Mesenchymal stem cell (in vitro differentiated cells and primary cell): ENCODE measurements at regions not wholly inside any gene's neighbourhood (a gene's known extent, or its start where the extent isn't known, plus 50 kb on each side); places are given as distances from the start of the nearest gene placed in this dataset.
A peak's percentile ranks its signal among the peaks of the same experiment; 100 is the strongest.

ENCODE experiments used
- DNase-seq: peaks from one replicate; pipeline ENCODE4 v3.0.0-alpha.2; 2013
- H2AFZ ChIP-seq: one replicate; pipeline ENCODE4 v1.6.1; 2013; ENCODE audit warnings: low read depth, mild to moderate bottlenecking, control low read depth, inconsistent platforms, low read length, moderate library complexity
- H2AK5ac ChIP-seq: 2 replicates; pipeline ENCODE4 v1.6.1; 2013; ENCODE audit warnings: low read length, moderate library complexity, mild to moderate bottlenecking, inconsistent platforms; ENCODE audit not compliant: severe bottlenecking
- H2BK120ac ChIP-seq: one replicate; pipeline ENCODE4 v1.6.1; 2013; ENCODE audit warnings: low read depth, mild to moderate bottlenecking, inconsistent platforms, low read length, moderate library complexity
- H2BK12ac ChIP-seq, 2 experiments: one replicate each; pipeline ENCODE4 v1.6.1; 2013; ENCODE audit warnings: inconsistent platforms in 2 of 2, low read length in 2 of 2, mild to moderate bottlenecking in 2 of 2, moderate library complexity in 2 of 2, control low read depth in 1 of 2
- H2BK15ac ChIP-seq: one replicate; pipeline ENCODE4 v1.6.1; 2013; ENCODE audit warnings: mild to moderate bottlenecking, low read depth, inconsistent platforms; ENCODE audit not compliant: poor library complexity, severe bottlenecking
- H2BK5ac ChIP-seq: 2 replicates; pipeline ENCODE4 v1.6.1; 2013; ENCODE audit warnings: low read depth, mild to moderate bottlenecking, low read length, control low read depth, inconsistent platforms; ENCODE audit not compliant: poor library complexity, severe bottlenecking
- H3K14ac ChIP-seq, 2 experiments: one replicate each; pipeline ENCODE4 v1.6.1; 2013; ENCODE audit warnings: inconsistent platforms in 2 of 2, low read length in 2 of 2, control low read depth in 1 of 2, mild to moderate bottlenecking in 1 of 2, moderate library complexity in 1 of 2
- H3K18ac ChIP-seq, 2 experiments: one replicate each; pipeline ENCODE4 v1.6.1; 2013; ENCODE audit warnings: inconsistent platforms in 2 of 2, low read length in 2 of 2, control low read depth in 1 of 2, low read depth in 1 of 2, mild to moderate bottlenecking in 1 of 2
- H3K23ac ChIP-seq, 2 experiments: one replicate each; pipeline ENCODE4 v1.6.1; 2013; ENCODE audit warnings: inconsistent platforms in 2 of 2, low read length in 2 of 2, mild to moderate bottlenecking in 2 of 2, moderate library complexity in 2 of 2, control low read depth in 1 of 2
- H3K27ac ChIP-seq: 2 replicates; pipeline ENCODE4 v1.5.1; 2013; ENCODE audit warnings: mild to moderate bottlenecking, moderate library complexity, low read length, control low read depth, inconsistent platforms; ENCODE audit not compliant: poor library complexity, severe bottlenecking
- H3K27me3 ChIP-seq, 2 experiments: 2 replicates each; pipeline versions ENCODE4 v1.6.1 to v1.7.0; 2013; ENCODE audit warnings: low read length in 2 of 2, mild to moderate bottlenecking in 2 of 2, moderate library complexity in 2 of 2, control low read depth in 1 of 2, inconsistent platforms in 1 of 2; ENCODE audit not compliant: control insufficient read depth in 1 of 2, insufficient read depth in 1 of 2
- H3K36me3 ChIP-seq, 2 experiments: 2 replicates each; pipeline versions ENCODE4 v1.6.1 to v1.7.0; 2013; ENCODE audit warnings: low read length in 2 of 2, control low read depth in 1 of 2, inconsistent platforms in 1 of 2, low read depth in 1 of 2, mild to moderate bottlenecking in 1 of 2; ENCODE audit not compliant: insufficient read depth in 2 of 2, control insufficient read depth in 1 of 2
- H3K4ac ChIP-seq, 2 experiments: one replicate each; pipeline ENCODE4 v1.6.1; 2013; ENCODE audit warnings: inconsistent platforms in 2 of 2, low read length in 2 of 2, mild to moderate bottlenecking in 2 of 2, moderate library complexity in 2 of 2, control low read depth in 1 of 2, low read depth in 1 of 2
- H3K4me1 ChIP-seq: 2 replicates; pipeline ENCODE4 v1.6.1; 2013; ENCODE audit warnings: low read depth, low read length, control low read depth; ENCODE audit not compliant: control insufficient read depth, insufficient read depth
- H3K4me2 ChIP-seq: 2 replicates; pipeline ENCODE4 v1.6.1; 2013; ENCODE audit warnings: low read length, mild to moderate bottlenecking, inconsistent platforms; ENCODE audit not compliant: poor library complexity, severe bottlenecking
- H3K4me3 ChIP-seq, 2 experiments: 2 replicates each; pipeline versions ENCODE4 v1.5.1 to v1.7.0; 2013; ENCODE audit warnings: low read length in 2 of 2, mild to moderate bottlenecking in 2 of 2, control low read depth in 1 of 2, low read depth in 1 of 2; ENCODE audit not compliant: insufficient read depth in 1 of 2
- H3K79me1 ChIP-seq: replicated peaks from 2 replicates; pipeline ENCODE4 v1.6.1; 2013; ENCODE audit warnings: mild to moderate bottlenecking, control low read depth, low read length, inconsistent platforms; ENCODE audit not compliant: poor library complexity, severe bottlenecking
- H3K9ac ChIP-seq: 2 replicates; pipeline ENCODE4 v1.7.0; 2013; ENCODE audit warnings: mild to moderate bottlenecking, low read length, moderate library complexity
- H3K9me3 ChIP-seq: 2 replicates; pipeline ENCODE4 v1.7.0; 2013; ENCODE audit warnings: mild to moderate bottlenecking, low read length; ENCODE audit not compliant: control insufficient read depth
- H4K8ac ChIP-seq: one replicate; pipeline ENCODE4 v1.6.1; 2013; ENCODE audit warnings: inconsistent platforms, mild to moderate bottlenecking, low read length, moderate library complexity
- H4K91ac ChIP-seq: one replicate; pipeline ENCODE4 v1.6.1; 2013; ENCODE audit warnings: mild to moderate bottlenecking, low read length, inconsistent platforms
- WGBS: methylation state at CpG from one replicate; pipeline ENCODE4 v1.1.7; 2013; ENCODE audit warnings: mixed read lengths; 5-methylcytosine and 5-hydroxymethylcytosine counted together

- Histone ChIP-seq H4K91ac (no peak overlapping the region), H3K14ac (no peak overlapping the region), H2AFZ (no peak overlapping the region), H3K9ac (no peak overlapping the region), H3K79me1 (no peaks in the 10 kb centered on the region), H2BK120ac (no peak overlapping the region), H2BK15ac (no peak overlapping the region), H3K4ac (no peak overlapping the region), H3K4me2 (no peak overlapping the region), H3K18ac (no peak overlapping the region), H2BK5ac (no peak overlapping the region), H3K27me3 (no peaks in the 10 kb centered on the region), H3K27ac (no peak overlapping the region), H3K4me3 (no peak overlapping the region), H2AK5ac (no peak overlapping the region), H3K36me3 (peaks cover 0 to 5% of the 10 kb centered on the region in 2 experiments), H2BK12ac (no peak overlapping the region), H4K8ac (no peak overlapping the region), H3K4me1 (no peaks in the 10 kb centered on the region), H3K23ac (no peak overlapping the region), H3K9me3 (peaks cover 31% of the 10 kb centered on the region)
- peak; percentile 29 for DNase-seq
- 83% methylated on average over 1 of the region's 3 CpGs for WGBS
Measured at GRCh38 chr3:28972921-28973320, 307.9 kb upstream of the RBMS3 start.

- no peaks in the 10 kb centered on the region for H3K4me1 ChIP-seq
Measured at GRCh38 chr3:28973609-28974008, 307.3 kb upstream of the RBMS3 start.

GRCh38 chr3:28978092-28978491 is 302.8 kb upstream of the RBMS3 start:
- Histone ChIP-seq H2BK15ac (no peak overlapping the region), H4K8ac (no peak overlapping the region), H2AK5ac (no peak overlapping the region), H3K9ac (no peak overlapping the region), H3K9me3 (no peaks in the 10 kb centered on the region), H3K4me1 (no peaks in the 10 kb centered on the region), H3K79me1 (no peaks in the 10 kb centered on the region), H3K4ac (no peak overlapping the region), H3K27me3 (no peaks in the 10 kb centered on the region), H2BK5ac (no peak overlapping the region), H3K27ac (no peak overlapping the region), H2BK120ac (no peak overlapping the region), H3K36me3 (no peaks in the 10 kb centered on the region), H3K14ac (no peak overlapping the region), H2AFZ (no peak overlapping the region), H4K91ac (no peak overlapping the region), H3K23ac (no peak overlapping the region), H3K4me3 (no peak overlapping the region), H3K18ac (no peak overlapping the region), H3K4me2 (no peak overlapping the region), H2BK12ac (no peak overlapping the region)
- WGBS = 92% methylated on average over 1 of the region's 3 CpGs
- no peak for DNase-seq

More at GRCh38 chr3:28973609-28974008, 307.3 kb upstream of the RBMS3 start:
- Histone ChIP-seq H3K14ac (no peak overlapping the region), H3K4me3 (no peak overlapping the region), H2BK15ac (no peak overlapping the region), H2BK12ac (no peak overlapping the region), H2AFZ (no peak overlapping the region), H3K27ac (no peak overlapping the region), H2BK120ac (no peak overlapping the region), H3K9me3 (peaks cover 29% of the 10 kb centered on the region), H3K23ac (no peak overlapping the region), H3K18ac (no peak overlapping the region), H2AK5ac (no peak overlapping the region), H3K27me3 (no peaks in the 10 kb centered on the region), H3K4me2 (no peak overlapping the region), H3K36me3 (peaks cover 0 to 5% of the 10 kb centered on the region in 2 experiments), H3K79me1 (no peaks in the 10 kb centered on the region), H4K91ac (no peak overlapping the region), H3K4ac (no peak overlapping the region), H2BK5ac (no peak overlapping the region), H3K9ac (no peak overlapping the region), H4K8ac (no peak overlapping the region)
- no peak for DNase-seq

DNA sequence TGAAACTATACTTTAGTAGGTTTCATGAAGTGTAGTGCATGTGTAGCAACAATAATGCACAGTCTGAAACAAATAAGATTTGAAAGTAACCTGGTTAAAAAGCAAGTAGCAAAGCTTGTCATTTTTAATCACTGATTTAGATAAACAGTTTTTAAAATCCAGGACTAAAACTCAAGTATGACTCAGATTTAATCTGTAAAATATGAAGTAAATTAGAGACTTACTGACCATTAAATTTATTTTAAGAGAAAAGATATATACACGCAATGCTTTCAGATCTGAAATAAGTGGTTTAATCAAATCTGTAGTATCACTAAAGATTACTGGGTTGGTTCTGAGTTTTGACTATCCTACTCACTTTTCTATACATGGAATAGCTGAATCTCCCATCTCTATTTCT is 300.7 kb upstream of the RBMS3 start:
- H2BK120ac ChIP-seq = no peak overlapping the region
- no peak for DNase-seq
- H4K8ac ChIP-seq = no peak overlapping the region
- H3K27me3 ChIP-seq = no peaks in the 10 kb centered on the region
- H3K9me3 ChIP-seq = no peaks in the 10 kb centered on the region
- H3K4me1 ChIP-seq = no peaks in the 10 kb centered on the region
- H3K79me1 ChIP-seq = no peaks in the 10 kb centered on the region
- no peak overlapping the region for H3K23ac ChIP-seq
- no peak overlapping the region for H2AK5ac ChIP-seq
- H3K36me3 ChIP-seq = no peaks in the 10 kb centered on the region
- WGBS = no CpG with 5 or more reads among the region's 1 CpG
- H2AFZ ChIP-seq = no peak overlapping the region
- no peak overlapping the region for H4K91ac ChIP-seq
- no peak overlapping the region for H3K4ac ChIP-seq
- H3K14ac ChIP-seq = no peak overlapping the region
- H2BK15ac ChIP-seq = no peak overlapping the region
- H3K9ac ChIP-seq = no peak overlapping the region
- H2BK5ac ChIP-seq = no peak overlapping the region
- H2BK12ac ChIP-seq = no peak overlapping the region
- H3K4me2 ChIP-seq = no peak overlapping the region
- no peak overlapping the region for H3K27ac ChIP-seq
- H3K4me3 ChIP-seq = no peak overlapping the region
- H3K18ac ChIP-seq = no peak overlapping the region
